AG04449 (cell line): ENCODE measurements at regions not wholly inside any gene's neighbourhood (a gene's known extent, or its start where the extent isn't known, plus 50 kb on each side); places are given as distances from the start of the nearest gene placed in this dataset.
"Not testable (repeated sequence)": the region's sequence is repeated elsewhere in the genome, so short reads cannot be mapped to it uniquely, and the experiment has no call there.

Source experiments
- CTCF ChIA-PET: fragments of 350-600 bp; formaldehyde crosslinking; extraction: SDS; loops from one replicate; lab custom pipeline; 2021; ENCODE audit warnings: antibody characterized with exemption; lab: Yijun Ruan, JAX
- POLR2A ChIA-PET: fragments of 400-600, 350-600 bp; formaldehyde crosslinking; extraction: SDS; loops from one replicate; lab custom pipeline; 2020; ENCODE audit warnings: antibody characterized with exemption, inconsistent platforms; lab: Yijun Ruan, JAX
- DNase-seq: peaks from one replicate; pipeline ENCODE4 v3.0.0-alpha.2; 2010; ENCODE audit warnings: low read depth, low spot score
- H3K4me3 ChIP-seq: 2 replicates; pipeline ENCODE4 v1.5.1; 2011; ENCODE audit warnings: low read depth, mild to moderate bottlenecking, control low read depth, low read length
- CTCF ChIP-seq: IDR thresholded peaks from one replicate; pipeline ENCODE4 v1.5.1; 2011; ENCODE audit warnings: mild to moderate bottlenecking, moderate library complexity, low read length, control low read depth, inconsistent platforms; ENCODE audit not compliant: insufficient read depth; ENCODE audit errors: missing control alignments

DNA sequence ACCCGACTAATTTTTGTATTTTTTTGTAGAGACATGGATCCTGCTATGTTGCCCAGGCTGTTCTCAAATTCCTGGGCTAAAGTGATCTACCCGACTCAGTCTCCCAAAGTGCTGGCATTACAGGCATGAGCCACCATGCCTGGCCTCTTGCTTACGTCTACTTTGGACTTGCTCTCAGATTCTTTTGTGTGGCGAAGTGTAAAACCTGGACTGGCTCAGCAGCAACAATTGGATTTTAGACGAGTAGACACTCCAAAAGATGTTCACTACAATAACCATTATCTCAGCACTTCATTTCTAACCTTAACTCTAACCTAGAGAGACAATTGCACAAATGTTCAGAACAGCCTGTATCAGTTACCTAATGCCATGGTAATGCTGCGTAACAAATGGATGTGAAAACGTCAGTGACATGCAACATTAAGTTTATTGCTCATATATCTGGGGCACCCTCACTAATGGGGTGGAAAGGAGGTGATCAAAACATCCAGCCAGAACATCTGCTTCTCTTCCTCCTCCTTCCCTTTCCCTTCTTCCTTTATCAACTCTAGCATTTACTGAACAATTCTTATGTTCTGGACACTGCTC is 124.9 kb upstream of the MRI1 start:
- no peak overlapping the region for H3K4me3 ChIP-seq
- TF ChIP-seq CTCF = no peak
- POLR2A ChIA-PET = no interaction called here
- CTCF ChIA-PET = no interaction called here
- DNase-seq = no peak

GRCh38 chr19:13637664-13638063 is 126.7 kb upstream of the MRI1 start:
- no peak for TF ChIP-seq CTCF
- DNase-seq = peak; percentile 29
- ChIA-PET CTCF (no interaction called here), POLR2A (no interaction called here)
- H3K4me3 ChIP-seq = no peak overlapping the region

DNA sequence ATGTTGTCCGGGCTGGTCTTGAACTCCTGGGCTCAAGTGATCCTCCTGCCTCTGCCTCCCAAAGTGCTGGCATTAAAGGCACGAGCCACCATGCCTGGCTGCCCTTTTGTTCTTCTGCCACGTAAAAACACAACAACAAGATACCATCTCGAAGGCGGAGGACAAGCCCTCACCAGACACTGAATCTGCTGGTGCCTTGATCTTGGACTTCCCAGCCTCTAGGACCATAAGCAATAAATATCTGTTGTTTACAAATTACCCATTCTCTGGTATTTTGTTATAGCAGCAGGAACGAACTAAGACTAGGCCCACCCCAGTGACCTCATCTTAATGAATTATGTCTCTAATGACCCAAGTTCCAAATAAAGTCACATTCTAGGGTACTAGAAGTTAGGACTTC is 128.4 kb upstream of the CACNA1A start:
- H3K4me3 ChIP-seq = no peak overlapping the region
- ChIA-PET POLR2A (no interaction called here), CTCF (no interaction called here)
- DNase-seq = no peak
- no peak for TF ChIP-seq CTCF

DNA sequence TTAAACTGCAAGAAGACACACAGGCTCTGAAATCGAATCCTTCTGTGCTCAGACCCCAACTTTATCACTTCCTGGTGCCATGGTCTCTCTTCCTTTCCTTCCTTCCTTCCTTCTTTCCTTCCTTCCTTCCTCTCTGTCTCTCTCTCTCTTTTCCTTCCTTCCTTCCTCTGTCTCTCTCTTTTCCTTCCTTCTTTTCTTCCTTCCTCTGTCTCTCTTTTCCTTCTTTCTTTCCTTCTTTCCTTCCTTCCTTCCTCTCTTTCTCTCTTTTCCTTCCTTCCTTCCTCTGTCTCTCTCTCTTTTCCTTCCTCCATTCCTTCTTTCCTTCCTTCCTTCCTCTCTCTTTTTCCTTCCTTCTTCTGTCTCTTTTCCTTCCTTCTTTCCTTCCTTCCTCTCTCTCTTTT is 127.2 kb upstream of the CACNA1A start:
- H3K4me3 ChIP-seq = no peak overlapping the region

GRCh38 chr19:13633109-13633508 is 126.8 kb upstream of the CACNA1A start:
- ChIA-PET POLR2A (no interaction called here), CTCF (no interaction called here)
- TF ChIP-seq CTCF = no peak
- DNase-seq = peak; percentile 9
- H3K4me3 ChIP-seq = no peak overlapping the region

More for the DNA sequence above, 127.2 kb upstream of the CACNA1A start:
- no peak for TF ChIP-seq CTCF
- CTCF ChIA-PET = no interaction called here
- POLR2A ChIA-PET = no interaction called here
- no peak for DNase-seq

GRCh38 chr19:13632164-13632563 is 125.9 kb upstream of the CACNA1A start:
- CTCF ChIA-PET = interaction anchor here (0.9 kb wide), 1 partner anchor 89 kb away, joined by 3 read pairs; no protein-coding TSS in a partner anchor
- H3K4me3 ChIP-seq, DNase-seq, POLR2A ChIA-PET: not testable (repeated sequence)
